PFSK-1 (cell line): ENCODE measurements at regions not wholly inside any gene's neighbourhood (a gene's known extent, or its start where the extent isn't known, plus 50 kb on each side); places are given as distances from the start of the nearest gene placed in this dataset.

ENCODE experiments used
- POLR2AphosphoS5 ChIP-seq: IDR thresholded peaks from 2 replicates; pipeline ENCODE4 v1.6.1; 2012; ENCODE audit warnings: low read depth, mild to moderate bottlenecking, control low read depth, low read length, moderate library complexity
- TAF1 ChIP-seq: IDR thresholded peaks from 2 replicates; pipeline ENCODE4 v1.6.1; 2012; ENCODE audit warnings: low read length, control low read depth, borderline replicate concordance; ENCODE audit not compliant: insufficient read depth
- TF ChIP-seq, protein P1 (sequence below), 2 experiments: IDR thresholded peaks; 2 replicates each; pipeline versions ENCODE4 v1.6.1 to v1.8.0; 2011 to 2012; ENCODE audit warnings: low read depth in 2 of 2, low read length in 2 of 2, control low read depth in 1 of 2, inconsistent platforms in 1 of 2, mild to moderate bottlenecking in 1 of 2, moderate library complexity in 1 of 2; ENCODE audit not compliant: insufficient read depth in 1 of 2

DNA sequence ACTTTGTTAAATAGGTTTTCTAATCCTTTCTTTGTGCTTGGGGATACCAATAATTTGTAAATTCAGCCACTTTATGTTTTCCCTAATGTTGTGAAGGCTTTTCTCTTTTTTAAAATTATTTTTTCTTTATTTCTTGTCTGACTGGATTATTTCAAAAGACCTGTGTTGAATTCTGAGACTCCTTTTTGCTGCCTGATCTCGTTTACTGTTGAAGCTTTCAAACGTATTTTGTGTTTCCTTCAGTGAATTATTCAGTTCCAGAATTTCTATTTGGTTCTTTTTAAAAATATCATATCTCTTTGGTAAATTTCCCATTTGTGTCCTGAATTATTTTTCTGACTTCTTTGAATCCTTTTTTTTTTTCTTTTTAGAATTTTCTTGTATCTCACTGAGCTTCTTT, 241.6 kb downstream of the LRIG3 start:
- no peak for TF ChIP-seq TAF1
- TF ChIP-seq, protein P1, sequence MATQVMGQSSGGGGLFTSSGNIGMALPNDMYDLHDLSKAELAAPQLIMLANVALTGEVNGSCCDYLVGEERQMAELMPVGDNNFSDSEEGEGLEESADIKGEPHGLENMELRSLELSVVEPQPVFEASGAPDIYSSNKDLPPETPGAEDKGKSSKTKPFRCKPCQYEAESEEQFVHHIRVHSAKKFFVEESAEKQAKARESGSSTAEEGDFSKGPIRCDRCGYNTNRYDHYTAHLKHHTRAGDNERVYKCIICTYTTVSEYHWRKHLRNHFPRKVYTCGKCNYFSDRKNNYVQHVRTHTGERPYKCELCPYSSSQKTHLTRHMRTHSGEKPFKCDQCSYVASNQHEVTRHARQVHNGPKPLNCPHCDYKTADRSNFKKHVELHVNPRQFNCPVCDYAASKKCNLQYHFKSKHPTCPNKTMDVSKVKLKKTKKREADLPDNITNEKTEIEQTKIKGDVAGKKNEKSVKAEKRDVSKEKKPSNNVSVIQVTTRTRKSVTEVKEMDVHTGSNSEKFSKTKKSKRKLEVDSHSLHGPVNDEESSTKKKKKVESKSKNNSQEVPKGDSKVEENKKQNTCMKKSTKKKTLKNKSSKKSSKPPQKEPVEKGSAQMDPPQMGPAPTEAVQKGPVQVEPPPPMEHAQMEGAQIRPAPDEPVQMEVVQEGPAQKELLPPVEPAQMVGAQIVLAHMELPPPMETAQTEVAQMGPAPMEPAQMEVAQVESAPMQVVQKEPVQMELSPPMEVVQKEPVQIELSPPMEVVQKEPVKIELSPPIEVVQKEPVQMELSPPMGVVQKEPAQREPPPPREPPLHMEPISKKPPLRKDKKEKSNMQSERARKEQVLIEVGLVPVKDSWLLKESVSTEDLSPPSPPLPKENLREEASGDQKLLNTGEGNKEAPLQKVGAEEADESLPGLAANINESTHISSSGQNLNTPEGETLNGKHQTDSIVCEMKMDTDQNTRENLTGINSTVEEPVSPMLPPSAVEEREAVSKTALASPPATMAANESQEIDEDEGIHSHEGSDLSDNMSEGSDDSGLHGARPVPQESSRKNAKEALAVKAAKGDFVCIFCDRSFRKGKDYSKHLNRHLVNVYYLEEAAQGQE (IDR thresholded peaks at IDR 0.05; ENCODE audit: insufficient read depth in 1 of 2, low read depth in 2 of 2, low read length in 2 of 2): no peak
- TF ChIP-seq POLR2AphosphoS5: no peak
